ENCODE measurements at regions not wholly inside any gene's neighbourhood (a gene's known extent, or its start where the extent isn't known, plus 50 kb on each side); places are given as distances from the start of the nearest gene placed in this dataset.

DNA sequence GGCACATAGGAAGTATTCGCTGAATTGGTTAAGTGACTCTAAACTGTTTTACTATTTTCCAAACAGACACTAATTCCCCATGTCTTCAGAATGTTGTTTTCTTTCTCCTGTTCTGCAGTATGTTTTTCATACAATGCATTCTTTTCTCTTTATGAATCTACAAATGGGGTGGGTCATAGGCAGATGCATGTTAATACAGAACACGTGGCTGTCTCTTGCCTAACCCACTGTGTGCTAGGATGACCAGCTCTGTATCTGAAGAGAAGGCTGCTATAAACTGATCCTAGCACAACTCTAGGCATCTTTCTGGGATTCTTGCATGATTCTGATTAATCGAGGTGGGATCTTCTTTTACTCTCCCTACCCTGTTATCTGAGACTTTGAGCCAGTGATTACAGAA lies 826.0 kb downstream of the PLCL1 start:
- Histone ChIP-seq H3K36me3 (no peaks in the 10 kb centered on the region), H3K9me3 (ENCODE audit: low read depth) (no peaks in the 10 kb centered on the region), H3K27ac (no peak overlapping the region), H3K4me3 (no peak overlapping the region), H3K4me1 (ENCODE audit: low read depth) (no peaks in the 10 kb centered on the region), H3K27me3 (no peaks in the 10 kb centered on the region)
- DNase-seq (ENCODE audit: low read depth in 1 of 2, low spot score in 1 of 2), result no peak
- TF ChIP-seq, protein P1, sequence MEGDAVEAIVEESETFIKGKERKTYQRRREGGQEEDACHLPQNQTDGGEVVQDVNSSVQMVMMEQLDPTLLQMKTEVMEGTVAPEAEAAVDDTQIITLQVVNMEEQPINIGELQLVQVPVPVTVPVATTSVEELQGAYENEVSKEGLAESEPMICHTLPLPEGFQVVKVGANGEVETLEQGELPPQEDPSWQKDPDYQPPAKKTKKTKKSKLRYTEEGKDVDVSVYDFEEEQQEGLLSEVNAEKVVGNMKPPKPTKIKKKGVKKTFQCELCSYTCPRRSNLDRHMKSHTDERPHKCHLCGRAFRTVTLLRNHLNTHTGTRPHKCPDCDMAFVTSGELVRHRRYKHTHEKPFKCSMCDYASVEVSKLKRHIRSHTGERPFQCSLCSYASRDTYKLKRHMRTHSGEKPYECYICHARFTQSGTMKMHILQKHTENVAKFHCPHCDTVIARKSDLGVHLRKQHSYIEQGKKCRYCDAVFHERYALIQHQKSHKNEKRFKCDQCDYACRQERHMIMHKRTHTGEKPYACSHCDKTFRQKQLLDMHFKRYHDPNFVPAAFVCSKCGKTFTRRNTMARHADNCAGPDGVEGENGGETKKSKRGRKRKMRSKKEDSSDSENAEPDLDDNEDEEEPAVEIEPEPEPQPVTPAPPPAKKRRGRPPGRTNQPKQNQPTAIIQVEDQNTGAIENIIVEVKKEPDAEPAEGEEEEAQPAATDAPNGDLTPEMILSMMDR (IDR thresholded peaks at IDR 0.05; ENCODE audit: low read depth, low read length), result no peak

DNA sequence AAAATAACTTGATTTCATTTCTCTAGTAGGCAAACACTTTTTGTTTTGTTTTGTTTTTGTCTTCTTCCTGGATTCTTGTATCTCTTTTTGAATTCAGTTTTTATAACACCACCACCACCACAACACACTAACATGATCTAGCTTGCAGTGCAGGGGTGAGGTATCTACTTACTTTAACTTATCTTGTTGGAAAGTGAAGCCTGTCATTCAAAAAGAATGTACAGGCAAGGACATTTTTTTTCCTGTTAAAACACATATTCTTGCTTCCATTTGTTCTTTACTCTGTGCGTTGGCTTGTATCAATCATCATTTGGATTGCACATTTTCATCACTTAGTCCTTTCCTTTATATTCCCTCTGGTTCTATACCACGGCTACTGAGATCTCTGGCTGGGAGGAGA lies 824.2 kb downstream of the PLCL1 start:
- no peak for DNase-seq (ENCODE audit: low read depth in 1 of 2, low spot score in 1 of 2)
- no peaks in the 10 kb centered on the region for H3K4me1 ChIP-seq (ENCODE audit: low read depth)
- H3K36me3 ChIP-seq, result no peaks in the 10 kb centered on the region
- H3K4me3 ChIP-seq, result no peak overlapping the region
- TF ChIP-seq, protein P1 (IDR thresholded peaks at IDR 0.05; ENCODE audit: low read depth, low read length), result no peak
- H3K9me3 ChIP-seq (ENCODE audit: low read depth), result no peaks in the 10 kb centered on the region
- no peaks in the 10 kb centered on the region for H3K27me3 ChIP-seq
- no peak overlapping the region for H3K27ac ChIP-seq

DNA sequence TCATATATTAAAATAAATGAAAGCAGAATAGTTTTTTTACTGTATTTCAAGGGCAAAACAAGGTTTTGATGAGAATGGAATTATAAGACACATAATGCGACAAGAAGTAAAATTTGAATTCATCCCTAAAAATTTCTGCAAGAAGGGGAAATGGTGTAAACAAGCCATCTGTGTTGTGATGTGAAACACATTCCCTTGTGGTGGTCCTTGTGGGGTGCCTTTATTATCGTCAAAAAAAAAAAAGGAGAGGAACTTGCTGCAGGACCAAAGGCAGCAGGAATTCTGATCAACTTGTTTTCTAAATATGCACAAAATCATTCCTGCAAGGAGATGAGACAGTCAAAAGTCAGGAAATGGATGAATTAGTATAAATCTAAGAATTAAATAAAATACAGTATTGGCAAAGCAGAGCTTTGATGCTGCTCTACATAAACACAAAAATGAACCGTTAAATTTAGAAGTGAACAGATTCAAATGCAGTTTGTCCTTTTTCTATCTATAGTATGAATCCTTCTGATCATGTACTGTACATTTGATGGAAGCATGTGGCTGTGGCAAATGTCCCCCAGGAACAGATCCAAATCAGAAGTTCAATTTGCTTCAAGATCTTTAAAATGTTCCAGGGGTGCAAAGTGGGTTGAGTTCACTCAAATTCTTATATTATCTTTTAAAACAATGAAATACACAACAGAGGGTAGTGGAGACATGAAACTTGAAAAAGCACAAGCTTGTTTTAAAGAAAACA lies 818.8 kb downstream of the PLCL1 start:
- H3K36me3 ChIP-seq, result no peaks in the 10 kb centered on the region
- no peak for DNase-seq (ENCODE audit: low read depth in 1 of 2, low spot score in 1 of 2)
- H3K9me3 ChIP-seq (ENCODE audit: low read depth), result no peaks in the 10 kb centered on the region
- TF ChIP-seq, protein P1 (IDR thresholded peaks at IDR 0.05; ENCODE audit: low read depth, low read length), result no peak
- no peak overlapping the region for H3K4me3 ChIP-seq
- no peaks in the 10 kb centered on the region for H3K4me1 ChIP-seq (ENCODE audit: low read depth)
- H3K27ac ChIP-seq, result no peak overlapping the region
- no peaks in the 10 kb centered on the region for H3K27me3 ChIP-seq

DNA sequence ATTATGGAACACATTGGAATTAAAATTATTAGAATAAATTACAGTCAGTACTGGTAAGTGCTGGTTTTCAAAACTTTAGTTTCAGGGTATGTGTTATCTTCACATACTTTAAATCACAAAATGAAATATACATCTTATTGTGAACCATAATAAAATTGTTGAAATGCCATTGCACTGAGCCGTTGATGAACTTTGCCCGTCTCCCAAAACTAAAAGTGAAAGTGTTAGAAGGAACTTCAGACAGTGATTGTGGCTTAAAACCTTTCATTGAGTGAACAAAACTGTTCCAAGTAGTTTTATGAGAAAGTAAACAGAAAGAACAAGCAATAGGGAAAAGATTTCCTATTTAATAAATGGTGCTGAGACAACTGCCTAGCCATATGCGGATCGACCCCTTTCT lies 811.6 kb downstream of the PLCL1 start:
- H3K27me3 ChIP-seq, result no peaks in the 10 kb centered on the region
- H3K4me1 ChIP-seq (ENCODE audit: low read depth), result no peaks in the 10 kb centered on the region
- TF ChIP-seq, protein P1 (IDR thresholded peaks at IDR 0.05; ENCODE audit: low read depth, low read length), result no peak

DNA sequence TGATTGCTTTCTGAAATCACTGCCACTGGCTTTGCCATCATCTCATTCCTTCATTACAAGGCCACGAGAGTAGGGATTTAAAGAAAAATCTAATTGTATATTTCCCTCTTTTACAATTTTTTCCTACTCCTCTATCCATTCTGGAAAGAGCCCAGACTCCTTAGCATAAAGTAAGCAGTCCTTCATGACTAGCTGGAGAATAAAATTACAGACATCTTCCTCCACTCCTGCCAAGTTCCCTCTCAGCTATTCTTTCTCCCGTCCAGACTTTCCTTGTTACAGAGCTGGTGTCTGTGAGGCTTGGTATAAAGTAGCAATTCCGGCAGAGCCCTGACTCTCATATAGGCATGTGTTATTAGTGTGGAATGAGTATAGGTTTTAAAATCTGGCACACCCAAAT lies 806.8 kb downstream of the PLCL1 start:
- H3K9me3 ChIP-seq (ENCODE audit: low read depth), result no peaks in the 10 kb centered on the region
- no peaks in the 10 kb centered on the region for H3K36me3 ChIP-seq
- TF ChIP-seq, protein P1 (IDR thresholded peaks at IDR 0.05; ENCODE audit: low read depth, low read length), result no peak
- H3K4me3 ChIP-seq, result no peak overlapping the region
- no peak overlapping the region for H3K27ac ChIP-seq
- no peaks in the 10 kb centered on the region for H3K4me1 ChIP-seq (ENCODE audit: low read depth)
- no peak for DNase-seq (ENCODE audit: low read depth in 1 of 2, low spot score in 1 of 2)
- H3K27me3 ChIP-seq, result no peaks in the 10 kb centered on the region

More for the DNA sequence above, 811.6 kb downstream of the PLCL1 start:
- Histone ChIP-seq H3K4me3 (no peak overlapping the region), H3K27ac (no peak overlapping the region), H3K36me3 (no peaks in the 10 kb centered on the region), H3K9me3 (ENCODE audit: low read depth) (no peaks in the 10 kb centered on the region)
- no peak for DNase-seq (ENCODE audit: low read depth in 1 of 2, low spot score in 1 of 2)

Data from cardiac muscle cell (in vitro differentiated cells and primary cell).